GM21786 (cell line): ENCODE measurements at regions not wholly inside any gene's neighbourhood (a gene's known extent, or its start where the extent isn't known, plus 50 kb on each side); places are given as distances from the start of the nearest gene placed in this dataset.
"Not testable (repeated sequence)": the region's sequence is repeated elsewhere in the genome, so short reads cannot be mapped to it uniquely, and the experiment has no call there.

ENCODE experiments used
- ATAC-seq: cut with Tn5 transposase; IDR thresholded peaks from one replicate; pipeline ENCODE4 v1.9.1; 2021; ENCODE audit not compliant: unreplicated experiment

GRCh38 chrX:114028907-114029662 is 554.8 kb upstream of the HTR2C start:
- no peak for ATAC-seq

DNA sequence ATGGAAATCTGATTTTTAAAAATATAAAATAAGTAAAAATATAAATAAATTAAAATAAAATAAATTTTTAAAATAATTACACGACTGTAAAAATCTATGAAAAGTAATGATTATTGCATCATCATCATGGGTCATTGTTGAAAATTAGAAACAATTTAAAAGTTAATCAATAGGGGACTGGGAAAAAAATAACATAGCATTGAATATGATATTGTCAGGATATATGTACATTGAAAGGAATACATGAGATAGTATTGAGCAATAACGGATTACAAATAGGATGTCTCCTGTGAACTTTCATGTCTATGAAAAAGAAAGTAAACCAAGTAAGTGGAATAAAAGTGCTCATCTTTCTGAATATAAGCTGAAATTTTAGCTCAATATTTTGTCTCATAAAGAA is 566.8 kb upstream of the HTR2C start:
- ATAC-seq = no peak

DNA sequence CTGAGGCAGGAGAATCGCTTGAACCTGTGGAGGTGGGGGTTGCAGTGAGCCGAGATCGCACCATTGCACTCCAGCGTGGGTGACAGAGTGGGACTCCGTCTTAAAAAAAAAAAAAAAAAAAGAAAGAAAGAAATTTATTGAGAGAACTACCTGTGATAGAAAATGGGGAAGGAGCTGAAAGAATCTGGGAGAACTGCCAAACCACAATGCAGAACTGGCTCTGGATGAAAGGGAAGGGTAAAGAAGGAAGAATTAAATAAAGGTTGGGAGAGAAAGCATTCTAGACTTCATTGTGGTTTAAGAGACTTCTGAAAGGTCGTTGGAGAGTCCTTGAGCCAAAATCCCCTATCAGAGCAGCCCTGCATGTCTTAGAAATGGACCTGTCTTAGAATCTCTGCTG is 567.9 kb upstream of the HTR2C start:
- ATAC-seq = no peak

GRCh38 chrX:114006664-114007063 is 577.2 kb upstream of the HTR2C start:
- ATAC-seq = no peak

GRCh38 chrX:113996781-113997180 is 587.1 kb upstream of the HTR2C start:
- no peak for ATAC-seq

DNA sequence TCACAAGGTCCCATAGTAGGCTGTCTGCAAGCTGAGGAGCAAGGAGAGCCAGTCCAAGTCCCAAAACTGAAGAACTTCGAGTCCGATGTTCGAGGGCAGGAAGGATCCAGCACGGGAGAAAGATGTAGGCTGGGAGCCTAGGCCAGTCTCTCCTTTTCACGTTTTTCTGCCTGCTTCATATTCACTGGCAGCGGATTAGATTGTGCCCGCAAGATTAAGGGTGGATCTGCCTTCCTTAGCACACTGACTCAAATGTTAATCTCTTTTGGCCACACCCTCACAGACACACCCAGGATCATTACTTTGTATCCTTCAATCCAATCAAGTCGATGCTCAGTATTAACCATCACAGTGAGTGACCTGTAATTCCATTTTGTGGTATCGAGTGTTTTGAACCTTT is 592.2 kb upstream of the HTR2C start:
- not testable (repeated sequence) for ATAC-seq

GRCh38 chrX:113990669-113991068 is 593.2 kb upstream of the HTR2C start:
- ATAC-seq = not testable (repeated sequence)

DNA sequence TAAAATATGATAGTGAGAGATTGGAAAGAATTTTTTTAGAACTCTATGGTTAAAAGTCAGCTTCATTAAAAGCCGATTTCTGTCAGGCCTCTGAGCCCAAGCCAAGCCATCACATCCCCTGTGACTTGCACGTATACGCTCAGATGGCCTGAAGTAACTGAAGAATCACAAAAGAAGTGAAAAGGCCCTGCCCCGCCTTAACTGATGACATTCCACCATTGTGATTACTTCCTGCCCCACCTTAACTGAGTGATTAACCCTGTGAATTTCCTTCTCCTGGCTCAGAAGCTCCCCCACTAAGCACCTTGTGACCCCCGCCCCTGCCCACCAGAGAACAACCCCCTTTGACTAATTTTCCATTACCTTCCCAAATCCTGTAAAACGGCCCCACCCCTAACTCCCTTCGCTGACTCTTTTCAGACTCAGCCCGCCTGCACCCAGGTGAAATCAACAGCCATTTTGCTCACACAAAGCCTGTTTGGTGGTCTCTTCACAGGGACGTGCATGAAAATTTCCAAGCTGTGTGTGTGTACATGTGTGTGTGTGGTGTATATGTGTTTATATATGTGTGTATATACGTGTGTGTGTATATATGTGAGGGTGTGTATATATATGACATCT is 595.5 kb upstream of the HTR2C start:
- not testable (repeated sequence) for ATAC-seq

DNA sequence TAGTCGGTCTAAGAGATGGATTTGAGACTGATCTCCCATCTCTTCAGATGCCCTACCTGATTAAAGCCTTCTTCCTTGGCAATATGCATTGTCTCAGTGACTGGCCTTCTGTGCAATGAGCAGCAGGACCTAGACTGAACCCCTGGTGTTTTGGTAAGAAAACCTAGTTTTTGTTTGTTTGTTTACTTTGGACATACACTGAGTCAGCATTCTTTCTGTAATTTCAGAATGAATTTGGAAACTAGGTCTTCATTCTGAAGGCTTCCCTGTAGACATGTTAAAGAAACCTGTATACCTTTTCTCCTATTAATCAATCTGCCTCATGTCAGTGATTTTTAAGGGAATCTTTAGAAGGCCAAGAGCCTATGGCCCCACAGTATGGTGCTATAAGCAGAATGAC is 597.5 kb upstream of the HTR2C start:
- ATAC-seq = no peak

GRCh38 chrX:113982766-113983165 is 601.1 kb upstream of the HTR2C start:
- ATAC-seq = no peak

GRCh38 chrX:113980953-113981352 is 602.9 kb upstream of the HTR2C start:
- ATAC-seq = no peak

GRCh38 chrX:113977887-113978286 is 606.0 kb upstream of the HTR2C start:
- ATAC-seq = no peak

GRCh38 chrX:113975441-113975840 is 608.4 kb upstream of the HTR2C start:
- no peak for ATAC-seq

GRCh38 chrX:113974881-113975280 is 609.0 kb upstream of the HTR2C start:
- ATAC-seq = no peak

DNA sequence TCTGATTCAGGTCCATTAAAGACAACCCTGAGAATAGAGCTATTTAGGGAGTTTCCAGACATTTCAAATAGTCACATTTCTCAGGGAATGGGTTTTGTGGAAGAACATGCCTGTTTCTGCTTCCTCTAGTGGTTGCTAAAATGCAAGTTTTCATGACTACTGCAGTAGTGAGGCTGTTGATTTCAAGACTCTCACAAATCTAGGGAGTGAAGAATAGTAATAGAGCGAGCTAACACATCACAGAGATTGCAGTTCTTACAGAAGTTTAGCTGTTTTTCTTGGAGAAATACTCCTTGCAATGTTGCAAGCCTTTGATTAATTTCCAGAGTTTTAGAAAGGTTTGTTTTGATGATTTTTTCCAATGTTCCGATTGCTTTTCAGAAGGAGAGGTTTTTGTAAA is 610.2 kb upstream of the HTR2C start:
- no peak for ATAC-seq

- ATAC-seq = no peak
Observed at GRCh38 chrX:113966791-113967190, 617.1 kb upstream of the HTR2C start.

DNA sequence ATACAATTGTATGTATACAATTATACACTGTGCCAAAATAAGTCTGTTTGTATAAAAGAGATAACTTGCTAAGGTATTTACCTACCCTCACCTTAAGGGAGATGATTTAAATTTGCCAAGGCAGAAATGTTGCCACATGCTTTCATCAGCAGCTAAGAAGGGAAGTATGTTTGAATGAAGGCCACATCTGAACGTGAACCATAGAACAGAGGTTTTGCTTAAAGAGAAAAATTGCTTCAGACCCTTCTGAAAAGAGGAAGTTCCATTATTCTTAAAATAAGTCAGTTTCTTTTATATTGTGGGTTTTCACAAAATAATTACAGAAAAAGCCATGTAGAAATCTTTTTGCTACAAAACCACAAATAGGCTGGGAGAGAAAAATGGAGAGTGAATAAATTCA is 621.5 kb upstream of the HTR2C start:
- no peak for ATAC-seq

DNA sequence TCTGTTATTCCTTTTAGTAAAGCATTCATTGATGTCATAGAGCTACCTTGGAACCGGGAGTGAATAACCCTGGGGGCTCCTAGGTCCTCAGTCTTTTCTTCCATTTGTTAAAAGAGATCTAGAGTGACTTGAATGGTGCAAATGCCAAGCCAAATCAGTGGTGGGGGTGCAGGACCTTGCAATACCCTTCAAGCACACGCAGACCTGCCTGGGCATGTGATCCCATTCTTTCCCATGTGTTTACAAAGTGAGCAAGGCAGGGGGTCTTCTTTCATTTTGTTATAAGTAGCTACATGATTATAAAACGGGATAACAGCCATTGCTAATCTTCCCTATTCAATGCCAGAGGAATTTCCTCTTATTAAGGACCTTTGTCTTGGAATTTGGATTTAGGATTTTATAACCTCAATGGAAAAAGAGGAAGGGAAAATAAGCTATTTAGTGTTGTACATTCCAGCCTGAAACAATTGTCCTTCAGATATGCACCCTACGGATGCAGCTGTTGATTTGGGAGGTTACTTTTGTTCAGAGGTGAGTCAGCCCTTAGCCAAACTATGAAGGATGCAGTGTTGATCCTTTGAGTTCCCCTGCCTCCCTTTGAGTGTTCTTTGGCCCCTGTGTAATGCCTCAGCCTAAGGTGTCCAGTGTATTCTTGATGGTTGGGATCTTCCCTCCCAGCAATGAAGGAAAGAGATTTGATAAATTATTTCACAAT is 623.8 kb upstream of the HTR2C start:
- no peak for ATAC-seq

DNA sequence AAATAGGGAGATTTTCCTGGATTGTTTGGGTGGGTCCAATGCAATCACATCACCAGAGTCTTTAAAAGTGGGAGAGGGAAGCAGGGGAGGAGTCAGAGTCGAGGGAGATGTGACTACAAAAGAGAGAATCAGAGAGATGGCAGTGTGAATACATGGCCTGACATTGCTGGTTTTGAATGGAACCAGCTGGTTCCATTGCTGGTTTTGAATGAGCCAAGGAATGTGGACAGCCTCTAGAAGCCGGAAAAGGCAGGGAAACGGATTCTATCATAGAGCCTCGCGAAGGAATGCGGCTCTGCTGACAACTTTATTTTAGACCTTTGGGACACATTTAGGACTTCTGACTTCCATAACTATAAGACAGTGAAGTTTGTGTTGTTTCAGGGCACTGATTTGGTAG is 627.0 kb upstream of the HTR2C start:
- ATAC-seq = no peak

DNA sequence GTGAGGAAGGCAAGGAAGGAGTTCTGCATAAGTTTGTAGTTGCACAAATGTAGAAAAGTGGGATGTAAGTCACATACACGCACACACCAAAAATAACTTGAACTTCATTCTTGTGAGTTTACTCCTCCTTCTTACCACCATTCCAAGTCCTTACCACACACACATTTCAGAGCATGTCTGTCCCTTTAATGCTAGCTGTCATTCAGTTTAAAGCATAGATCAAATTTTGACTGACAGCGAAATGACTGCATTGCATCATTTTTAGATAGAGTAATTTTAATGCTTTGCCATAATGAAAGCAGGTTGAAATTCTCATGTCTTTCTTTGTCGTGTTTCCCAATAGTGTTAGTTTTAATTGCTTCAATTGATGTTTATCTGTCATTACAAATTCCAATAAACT is 629.6 kb upstream of the HTR2C start:
- ATAC-seq = no peak

DNA sequence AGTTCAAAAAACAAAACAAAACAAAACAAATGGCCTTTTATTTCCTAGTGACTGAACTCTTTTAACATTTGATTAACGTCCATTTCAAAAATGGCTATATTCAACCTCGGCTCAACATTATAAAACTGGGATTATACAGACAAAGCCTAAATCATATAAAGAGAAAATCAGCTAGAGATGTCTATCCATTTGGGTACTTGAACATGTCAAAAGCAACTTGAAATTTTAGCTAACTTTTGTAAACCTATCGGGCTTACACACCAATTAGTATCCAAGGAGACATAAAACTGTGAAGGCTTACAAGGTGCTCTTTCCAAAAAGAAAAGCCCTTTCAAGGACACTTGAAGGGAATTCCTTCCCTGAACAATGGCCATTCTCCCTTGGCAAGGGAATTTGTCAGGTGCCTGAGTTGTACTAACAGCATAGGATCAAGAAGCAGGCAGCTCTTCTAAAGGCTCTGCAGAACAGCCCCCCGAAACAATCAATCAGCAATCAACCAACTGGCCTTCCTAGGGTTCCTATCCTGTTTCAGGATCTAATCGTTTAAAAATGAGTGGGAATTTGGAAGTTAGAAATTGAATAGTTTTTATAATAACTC is 633.7 kb upstream of the HTR2C start:
- ATAC-seq = no peak

DNA sequence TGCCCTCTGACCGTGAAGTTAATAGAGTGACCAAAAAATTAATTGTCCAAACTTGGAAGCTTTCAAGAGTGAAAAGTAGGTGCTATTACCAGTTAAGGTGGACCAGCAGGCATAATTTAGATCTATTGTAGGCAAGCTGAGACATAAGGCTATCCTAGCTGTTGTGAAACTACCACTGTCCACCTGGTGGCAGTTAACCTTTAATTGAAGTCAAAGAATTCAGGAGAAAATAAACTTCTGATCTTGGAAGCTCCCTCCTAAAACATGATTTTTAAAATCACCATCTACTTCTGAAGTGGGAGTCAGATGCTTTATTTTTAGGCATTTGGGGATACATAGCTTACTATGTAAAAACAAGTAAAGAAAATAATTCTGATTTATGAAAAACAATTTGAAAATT is 636.3 kb upstream of the HTR2C start:
- no peak for ATAC-seq
